Activated CD8-positive, alpha-beta memory T cell treated with anti-CD3 and anti-CD28 coated beads, Interleukin-2, amount 50 U/mL, for 24 hours (primary cell): ENCODE measurements at regions not wholly inside any gene's neighbourhood (a gene's known extent, or its start where the extent isn't known, plus 50 kb on each side); places are given as distances from the start of the nearest gene placed in this dataset.

Experiments
- DNase-seq: peaks from one replicate; pipeline ENCODE4 v3.0.0-alpha.2; 2020; ENCODE audit errors: extremely low read depth

DNA sequence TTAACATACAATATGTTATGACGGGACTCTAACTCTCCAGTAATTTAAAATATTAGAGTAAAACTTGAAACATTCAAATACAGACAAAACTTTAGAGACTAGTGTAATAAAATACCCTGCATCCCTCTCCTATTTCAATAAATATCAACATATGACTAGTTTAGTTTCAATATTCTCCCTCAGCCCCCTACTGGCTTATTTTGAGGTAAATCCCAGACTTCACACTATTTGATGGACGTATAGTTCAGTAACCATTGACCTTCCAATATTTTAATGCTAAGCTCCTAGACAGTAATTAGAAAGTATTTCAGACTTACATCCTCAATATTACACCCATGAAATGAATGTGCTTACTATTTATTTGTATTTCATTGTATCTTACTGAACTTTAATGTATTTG is 180.7 kb upstream of the STARD13 start:
- DNase-seq: no peak

DNA sequence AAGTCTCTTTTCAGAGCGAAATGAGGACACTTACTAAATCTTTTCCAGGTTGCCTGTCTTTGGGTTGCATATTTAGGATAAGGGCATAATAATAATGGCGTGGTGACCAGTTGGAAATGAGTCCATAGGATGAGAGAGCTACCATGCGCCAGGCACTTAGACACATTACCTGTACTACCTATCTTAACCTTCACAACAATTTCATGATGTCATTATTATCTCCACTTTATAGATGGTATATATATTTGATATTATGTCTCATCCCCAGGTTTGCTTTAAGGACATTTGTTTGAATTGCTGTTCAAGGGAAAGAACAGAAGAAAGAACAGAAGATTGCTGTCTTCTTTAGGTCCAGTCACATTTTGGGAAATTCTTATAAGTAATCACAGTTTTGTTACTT is 182.0 kb upstream of the STARD13 start:
- DNase-seq: no peak

DNA sequence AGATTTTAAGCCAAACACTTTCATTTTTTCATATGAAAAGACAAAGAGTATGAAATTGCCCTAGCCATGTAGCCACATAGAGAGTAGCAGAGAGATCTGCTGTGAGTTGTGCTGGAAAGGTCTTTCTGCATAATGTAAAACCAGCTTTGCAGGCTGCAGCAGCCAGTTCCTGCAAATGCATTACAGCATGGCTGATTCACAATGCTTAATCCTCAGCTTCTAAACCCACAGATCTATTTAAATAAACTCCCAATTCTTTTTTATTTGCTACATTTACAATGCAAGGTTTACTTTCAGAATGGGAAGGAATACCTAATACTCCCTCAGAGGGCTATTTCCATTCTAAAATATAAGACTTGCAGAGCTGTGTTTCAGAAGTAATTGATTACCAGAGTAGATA is 185.6 kb upstream of the STARD13 start:
- no peak for DNase-seq

DNA sequence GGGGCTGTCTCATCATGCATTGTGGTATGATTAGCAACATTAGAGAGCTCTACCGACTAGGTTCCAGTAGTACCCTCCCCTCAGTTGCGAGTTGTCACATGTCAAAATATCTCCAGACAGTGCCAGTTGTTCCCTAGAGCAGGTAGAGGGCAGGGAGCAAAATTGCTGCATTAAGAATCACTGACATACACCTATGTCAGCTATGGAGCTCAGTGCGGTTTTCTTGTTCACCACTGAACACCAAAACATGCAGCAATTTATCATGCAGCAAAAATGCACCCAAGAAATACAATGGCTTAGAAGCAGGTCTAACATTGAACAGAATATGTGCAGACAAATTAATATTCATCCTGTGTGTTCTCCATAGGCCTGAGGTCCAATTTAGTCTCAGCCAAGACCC is 186.9 kb upstream of the STARD13 start:
- no peak for DNase-seq

DNA sequence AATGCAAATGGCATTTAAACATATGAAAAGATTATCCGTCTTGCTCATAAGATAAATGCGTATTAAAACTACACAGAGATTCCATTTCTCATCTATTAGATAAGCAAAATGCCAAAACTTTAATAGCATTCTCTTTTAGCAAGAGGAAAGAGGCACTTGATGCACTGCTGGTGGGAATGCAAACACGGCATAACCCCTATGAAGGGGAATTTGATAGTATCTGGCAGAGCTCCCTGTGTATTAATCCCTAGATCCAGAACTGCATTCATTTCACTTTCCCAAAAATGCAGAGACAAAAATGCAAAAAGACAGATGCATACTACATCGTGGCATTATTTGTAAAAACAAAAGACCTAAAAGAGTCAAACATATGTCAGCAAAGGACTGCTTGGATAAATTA is 193.6 kb upstream of the STARD13 start:
- no peak for DNase-seq

DNA sequence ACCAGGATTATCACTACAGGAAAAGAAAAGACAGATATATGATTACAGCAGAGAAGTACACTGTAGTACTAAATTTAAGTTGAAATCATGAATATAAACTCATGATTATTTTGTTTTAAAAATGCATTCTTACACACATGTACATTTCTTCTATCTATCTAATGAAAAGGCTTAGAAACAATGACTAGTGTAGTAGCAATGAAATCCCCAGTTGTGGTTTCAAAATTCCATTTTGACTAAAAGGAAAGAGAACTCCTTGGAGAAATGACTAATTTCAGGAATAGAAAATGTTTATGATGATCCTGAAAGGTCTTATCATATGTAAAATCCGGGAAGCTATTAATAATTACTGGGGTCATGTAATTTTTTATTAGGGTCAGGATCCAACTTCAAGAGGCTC is 195.0 kb upstream of the STARD13 start:
- DNase-seq: no peak

DNA sequence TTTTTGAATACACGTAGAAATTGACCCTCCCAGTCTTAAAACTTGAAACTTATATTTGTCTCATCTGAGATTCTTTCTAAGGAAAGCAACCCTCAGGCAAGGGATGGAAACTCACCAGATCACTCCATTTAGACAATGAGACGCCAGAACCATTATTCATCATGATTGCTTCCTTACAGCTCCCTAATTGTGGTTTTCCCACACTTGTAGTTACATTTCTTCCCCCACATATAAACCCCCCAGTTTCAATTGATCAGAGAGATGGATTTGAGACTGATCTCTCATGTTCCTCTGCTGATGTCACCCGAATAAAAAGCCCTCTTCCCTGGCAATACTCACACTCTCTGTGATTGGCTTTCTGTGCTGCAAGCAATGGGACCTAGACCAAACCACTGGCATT is 197.9 kb upstream of the STARD13 start:
- no peak for DNase-seq

DNA sequence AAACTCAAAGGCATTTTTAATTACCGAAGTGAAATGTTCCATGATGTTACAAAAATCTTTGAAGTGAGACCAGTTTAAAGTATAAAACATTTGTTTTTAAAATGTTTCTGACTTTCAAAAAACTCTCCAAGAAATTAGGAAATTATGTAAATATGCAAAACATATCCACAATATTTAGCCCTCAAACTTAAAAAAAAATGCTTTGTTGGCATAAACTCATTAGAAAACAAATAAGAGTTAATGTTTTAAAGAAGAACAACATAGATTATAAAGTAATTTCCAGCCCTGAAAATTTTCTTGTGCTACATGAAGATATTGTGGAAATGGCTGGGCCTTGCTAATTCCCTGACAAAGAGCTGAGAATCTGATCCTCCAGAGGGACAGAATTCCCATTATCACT is 199.7 kb upstream of the STARD13 start:
- no peak for DNase-seq

DNA sequence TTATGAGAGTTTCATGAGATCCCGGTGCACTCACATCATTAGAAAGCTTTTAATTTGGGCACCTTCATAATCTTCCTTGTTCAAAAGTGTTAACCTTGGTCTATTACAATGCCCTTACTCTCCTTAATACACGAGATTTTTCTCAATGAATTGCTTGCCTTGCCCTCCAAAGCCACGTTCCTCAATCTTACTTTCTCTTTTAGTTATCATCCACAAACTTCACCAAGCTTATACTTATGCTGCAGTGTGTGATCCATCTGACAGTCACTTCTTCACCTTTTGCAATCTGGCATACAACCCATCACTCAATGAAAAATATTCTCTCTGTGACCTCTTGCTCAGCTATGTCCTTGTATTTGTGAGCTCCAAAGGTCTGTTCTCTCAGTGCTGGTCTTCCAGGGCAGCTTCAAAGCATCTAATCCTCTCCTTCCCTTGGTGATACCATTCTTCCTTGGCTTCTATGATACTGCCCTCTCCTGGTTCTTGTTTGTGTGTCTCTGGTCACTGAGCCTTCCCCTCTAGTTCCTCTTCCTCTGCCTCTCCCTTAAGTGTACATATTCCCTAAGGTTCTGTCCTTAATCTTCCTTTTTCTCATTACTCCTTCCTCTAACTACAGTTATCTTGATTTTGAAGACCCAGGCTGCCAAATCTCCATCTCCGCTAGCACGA is 202.2 kb upstream of the STARD13 start:
- no peak for DNase-seq

DNA sequence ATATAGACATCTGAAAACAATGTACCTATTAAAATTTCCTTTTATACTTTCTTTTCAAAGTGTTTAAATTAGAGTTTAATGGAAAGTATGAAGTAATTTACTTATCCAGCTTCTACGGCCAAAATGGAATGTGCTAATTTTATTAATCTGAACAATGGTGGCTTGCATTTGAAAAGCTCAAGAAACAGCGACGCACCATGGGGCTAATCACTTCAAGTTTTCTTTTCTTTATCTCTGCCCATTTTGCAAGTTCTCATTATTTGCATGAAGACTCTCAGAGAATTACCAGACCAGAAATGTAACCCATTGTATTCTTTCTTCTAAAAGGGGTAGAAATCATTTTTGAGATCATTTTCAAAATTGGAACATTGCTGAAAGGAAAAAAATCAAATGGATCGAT is 204.0 kb upstream of the STARD13 start:
- DNase-seq: no peak

DNA sequence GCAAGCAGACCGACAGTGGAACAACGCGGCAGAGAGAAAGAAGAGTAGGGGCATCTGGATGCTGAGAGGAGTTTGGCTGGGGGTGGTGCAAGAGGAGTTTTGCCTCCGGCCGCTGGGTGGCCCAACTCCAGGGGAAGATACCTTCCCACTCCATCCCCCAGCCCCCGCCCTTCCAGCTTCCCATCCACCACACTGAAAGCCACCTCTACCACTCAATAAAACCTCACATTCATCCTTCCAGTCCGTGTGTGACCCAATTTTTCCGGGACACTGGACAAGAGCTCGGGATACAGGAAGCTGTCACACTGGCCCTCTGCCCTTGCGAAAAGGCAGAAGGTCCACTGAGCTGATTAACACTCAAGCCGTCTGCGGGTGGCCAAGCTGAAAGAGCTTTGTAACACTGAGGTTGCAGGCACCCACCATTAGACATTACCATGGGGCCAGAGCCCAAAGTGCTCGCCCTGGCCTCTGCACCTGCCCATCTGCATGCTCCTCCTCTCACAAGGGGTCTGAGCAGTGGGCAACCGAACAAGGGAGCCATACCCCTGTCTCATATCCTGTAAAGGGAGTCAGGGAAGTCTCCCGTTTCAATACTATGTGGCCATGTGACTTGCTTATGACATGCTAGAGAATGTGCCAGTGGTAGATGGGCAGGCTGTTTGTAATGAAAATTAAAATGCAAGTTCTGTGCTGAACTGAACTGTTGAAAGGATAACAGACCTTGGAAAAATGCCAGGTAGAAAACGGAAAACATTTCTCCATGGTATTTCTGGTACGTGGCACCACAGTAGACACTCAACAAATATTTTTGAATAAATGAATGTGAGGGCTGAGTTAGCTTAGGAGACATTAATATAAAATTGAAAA is 205.1 kb upstream of the STARD13 start:
- DNase-seq: no peak

DNA sequence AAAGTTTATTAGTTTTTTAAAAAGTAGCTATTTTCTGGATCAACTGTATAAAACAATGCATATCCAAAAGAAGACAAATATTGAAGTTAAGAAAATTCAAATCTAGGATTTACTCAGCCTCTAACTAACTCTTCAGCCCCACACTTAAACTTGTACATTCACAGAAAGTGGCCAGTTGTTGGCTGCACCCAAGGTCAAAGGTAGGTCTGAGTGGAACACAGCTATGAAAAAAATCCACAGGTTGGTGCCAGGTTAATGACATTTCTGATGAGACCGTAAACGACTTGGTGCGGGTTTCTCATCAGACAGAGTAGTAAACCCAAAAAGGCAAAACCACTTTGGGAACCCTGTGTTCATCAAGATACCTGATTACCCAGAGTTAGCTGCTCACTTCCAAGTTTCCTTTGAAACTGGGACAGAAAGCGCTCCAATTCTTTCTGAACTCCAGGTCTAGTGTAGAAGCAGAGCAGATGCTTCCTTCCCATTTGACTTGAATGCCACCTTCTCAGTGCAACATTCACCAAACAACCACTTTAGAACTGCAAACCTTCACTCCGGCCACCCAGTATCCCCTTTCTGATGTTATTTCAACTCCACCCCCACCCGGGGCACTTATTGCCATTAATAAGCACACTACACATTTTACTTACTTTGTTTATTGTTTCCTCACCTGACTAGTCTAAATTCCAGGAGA is 208.3 kb upstream of the STARD13 start:
- no peak for DNase-seq

DNA sequence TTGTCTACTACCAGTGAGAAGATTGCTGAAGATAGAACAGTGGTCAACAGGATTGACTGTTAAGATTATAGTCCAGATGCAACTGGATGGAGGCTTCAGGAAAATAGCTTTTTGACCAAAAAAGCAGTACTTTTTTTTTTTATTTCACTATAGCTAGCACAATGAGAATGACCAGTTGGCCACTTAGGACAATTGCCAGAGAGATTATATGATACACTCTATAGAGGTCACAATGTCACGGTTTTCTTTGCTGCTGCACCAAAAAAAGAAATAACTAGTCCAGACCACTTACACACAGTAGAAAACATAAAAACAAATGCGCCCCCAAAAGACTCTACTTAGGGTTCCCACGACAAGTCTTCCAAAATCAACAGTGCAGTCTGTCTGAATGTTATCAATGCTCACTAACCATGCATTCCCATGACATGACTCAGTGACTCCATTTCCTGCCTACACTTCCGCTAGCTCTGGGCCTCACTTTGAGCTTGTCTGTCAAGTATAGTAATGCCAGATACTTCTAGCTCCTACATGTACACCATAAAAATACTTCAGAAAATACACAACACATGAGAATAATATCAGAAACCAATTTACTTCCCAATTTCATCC is 209.1 kb upstream of the STARD13 start:
- DNase-seq: no peak

DNA sequence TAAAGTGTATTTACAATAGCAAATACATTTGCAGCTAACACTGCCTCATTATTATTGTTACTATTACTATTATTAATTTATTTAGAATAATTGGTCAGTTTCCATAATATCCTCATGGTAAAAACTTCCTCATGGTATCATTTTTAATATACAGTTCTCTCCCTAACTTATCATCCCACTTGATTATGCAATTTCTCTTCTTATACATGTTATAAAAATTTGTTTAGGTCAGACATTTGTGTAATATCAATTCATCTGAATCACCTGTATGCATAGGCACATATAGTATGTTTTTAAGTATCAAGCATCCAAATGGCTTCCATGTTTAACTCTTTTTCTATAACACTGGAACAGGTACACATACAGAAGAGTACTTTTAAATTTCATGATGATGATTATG is 210.8 kb upstream of the STARD13 start:
- no peak for DNase-seq

DNA sequence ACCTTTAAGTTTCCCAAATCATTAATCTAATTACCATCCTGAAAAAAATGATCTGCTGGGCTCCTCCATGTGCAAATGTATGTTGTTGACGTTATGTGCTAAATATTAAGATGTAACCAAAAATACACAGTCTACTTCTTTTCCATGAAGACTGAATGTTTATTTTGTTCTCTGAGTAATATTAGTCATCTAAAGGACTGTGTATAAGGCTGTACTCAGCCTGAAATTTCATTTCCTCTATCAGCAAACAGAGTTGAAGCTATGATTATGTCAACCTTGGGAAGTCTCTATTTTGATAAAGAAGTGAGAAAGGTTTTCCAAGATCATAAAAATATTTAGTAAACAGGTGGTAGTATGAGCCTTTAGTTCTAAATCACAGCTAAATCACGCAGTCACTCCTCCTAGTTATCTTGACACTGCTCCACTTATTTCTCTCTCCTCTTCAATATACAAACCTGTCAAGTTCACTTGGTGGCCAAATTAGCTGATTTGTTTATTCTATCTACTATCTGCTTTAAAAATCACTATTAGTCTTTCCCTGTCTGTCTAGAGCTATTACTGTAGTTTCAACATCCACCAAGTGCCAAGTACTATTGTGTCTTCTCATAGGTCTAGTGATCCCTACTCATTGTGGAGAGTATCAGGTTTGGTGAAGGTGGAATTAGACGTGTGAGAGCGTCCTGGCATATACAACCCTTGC is 211.7 kb upstream of the STARD13 start:
- DNase-seq: no peak

DNA sequence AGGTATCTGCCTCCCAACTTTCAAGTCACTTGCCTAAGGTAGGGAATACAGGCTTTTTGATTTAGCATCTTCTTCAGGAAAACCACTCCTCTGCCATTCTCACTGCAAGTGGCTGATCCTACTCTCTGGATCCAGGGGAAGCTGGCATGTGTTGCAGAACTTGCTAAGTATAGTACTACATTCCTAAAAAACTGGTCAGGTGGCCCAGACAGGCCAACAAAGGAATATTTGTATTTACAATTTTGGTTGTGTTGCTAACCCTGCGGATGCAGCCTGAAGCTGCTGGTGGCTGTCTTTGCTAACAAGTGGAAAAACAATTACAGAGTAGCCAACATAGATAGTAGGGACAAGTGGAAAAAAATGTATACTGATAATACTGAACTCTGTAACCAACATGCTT is 222.5 kb upstream of the STARD13 start:
- no peak for DNase-seq

DNA sequence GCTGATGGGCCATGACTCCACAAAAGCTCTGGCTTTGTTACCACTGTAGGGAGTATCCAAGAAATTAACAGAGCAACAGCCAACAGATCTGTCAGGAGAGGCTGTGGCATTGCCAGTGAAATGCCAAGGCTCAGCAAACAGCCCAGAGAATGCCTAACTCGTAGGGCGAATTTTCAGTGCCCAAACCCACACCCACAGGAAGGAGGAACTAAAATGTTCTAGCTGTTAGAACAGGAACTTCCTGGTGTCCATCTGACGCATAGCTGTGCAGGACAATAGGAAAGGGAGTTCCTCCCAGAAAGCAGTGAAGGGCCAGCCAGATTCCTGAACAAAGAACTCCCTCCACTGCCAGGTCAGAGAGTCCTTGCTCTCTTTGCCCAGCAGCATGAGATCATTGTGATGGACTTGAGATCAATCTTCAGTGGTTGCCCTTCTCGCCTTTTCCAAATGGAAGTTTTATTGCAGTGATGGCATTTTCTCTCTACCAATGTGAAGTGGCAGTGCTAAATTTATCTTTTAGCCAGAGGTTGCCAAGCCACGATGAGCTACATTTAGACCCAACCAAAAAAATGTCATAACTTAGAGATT is 224.2 kb upstream of the STARD13 start:
- no peak for DNase-seq

DNA sequence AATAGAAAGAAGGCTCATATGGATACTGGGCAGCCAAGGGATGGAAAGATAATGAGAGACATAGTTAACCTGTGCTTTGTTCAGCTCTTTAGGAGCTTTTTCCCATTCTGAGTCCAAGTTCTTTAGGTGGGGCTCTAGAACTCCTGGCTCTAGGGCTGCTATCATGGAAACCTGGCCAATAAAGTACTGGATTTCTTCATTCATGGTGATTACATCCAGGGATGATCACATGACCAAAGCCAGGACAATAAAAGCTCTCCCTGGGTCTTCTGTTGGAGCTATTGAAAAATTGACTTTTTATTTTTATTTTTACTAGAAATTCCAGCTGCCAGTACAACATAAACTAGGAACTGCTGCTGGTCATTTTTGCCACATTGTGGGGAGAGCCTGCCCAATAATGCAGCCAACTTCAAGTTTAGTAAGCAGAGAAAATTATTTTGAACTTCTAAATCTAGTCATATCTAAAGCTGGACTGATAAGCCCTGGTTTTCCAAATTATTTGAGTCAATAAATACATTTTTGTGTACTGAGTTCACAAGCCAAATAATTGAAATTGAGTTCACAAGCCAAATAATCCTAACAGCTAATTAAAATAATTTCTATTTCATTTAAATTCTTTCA is 224.9 kb upstream of the STARD13 start:
- DNase-seq: no peak

DNA sequence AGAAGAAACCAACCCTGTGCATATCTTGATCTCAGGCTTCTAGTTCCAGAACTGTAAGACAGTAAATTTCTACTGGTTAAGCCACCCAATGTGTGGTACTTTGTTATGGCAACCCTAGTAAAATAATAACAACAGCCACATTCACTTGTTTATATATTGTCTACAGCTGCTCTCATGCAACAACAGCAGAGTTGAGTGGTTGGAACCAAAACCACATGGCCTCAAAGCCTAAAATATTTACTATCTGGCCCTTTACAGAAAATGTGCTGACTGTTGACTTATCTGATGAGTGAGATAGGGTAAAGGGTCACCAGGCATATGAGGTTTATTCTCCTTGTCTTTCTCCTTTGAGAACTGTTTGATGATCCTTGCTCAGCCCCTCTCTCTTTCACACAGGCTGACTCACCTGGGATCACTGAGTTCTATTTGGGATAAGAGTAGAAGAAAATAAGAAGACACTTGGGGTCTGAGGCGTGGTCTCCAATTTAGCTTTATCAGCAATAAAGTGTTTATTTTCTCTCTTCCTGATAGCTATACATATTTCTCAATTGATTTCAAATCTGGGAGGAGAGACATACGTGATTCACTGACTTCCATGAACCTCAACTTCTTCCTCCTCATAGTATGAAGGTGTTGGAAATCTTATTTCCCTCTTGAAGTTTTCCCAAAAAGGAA is 227.5 kb upstream of the STARD13 start:
- DNase-seq: no peak

DNA sequence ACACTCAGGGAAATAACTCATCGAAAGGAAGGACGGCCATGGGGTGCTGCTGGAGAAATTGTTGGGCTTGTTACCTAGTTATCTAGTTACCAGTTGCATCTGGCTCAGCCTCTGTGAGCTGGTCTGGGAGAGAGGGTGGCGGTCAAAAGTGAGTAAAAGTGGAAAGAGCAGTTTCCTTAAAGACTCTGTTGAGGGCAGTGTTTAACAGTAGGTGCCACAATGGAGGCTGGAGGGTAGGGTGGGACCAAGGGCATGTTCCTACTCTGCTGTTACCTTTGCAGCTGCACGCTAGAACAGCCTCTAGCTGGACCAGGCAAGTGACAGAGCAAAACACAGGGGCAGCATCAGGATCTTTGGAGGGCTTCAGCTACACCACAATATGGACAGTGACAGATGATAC is 228.8 kb upstream of the STARD13 start:
- DNase-seq: no peak
